ENCODE measurements at regions not wholly inside any gene's neighbourhood (a gene's known extent, or its start where the extent isn't known, plus 50 kb on each side); places are given as distances from the start of the nearest gene placed in this dataset.
A peak's percentile ranks its signal among the peaks of the same experiment; 100 is the strongest.

DNA sequence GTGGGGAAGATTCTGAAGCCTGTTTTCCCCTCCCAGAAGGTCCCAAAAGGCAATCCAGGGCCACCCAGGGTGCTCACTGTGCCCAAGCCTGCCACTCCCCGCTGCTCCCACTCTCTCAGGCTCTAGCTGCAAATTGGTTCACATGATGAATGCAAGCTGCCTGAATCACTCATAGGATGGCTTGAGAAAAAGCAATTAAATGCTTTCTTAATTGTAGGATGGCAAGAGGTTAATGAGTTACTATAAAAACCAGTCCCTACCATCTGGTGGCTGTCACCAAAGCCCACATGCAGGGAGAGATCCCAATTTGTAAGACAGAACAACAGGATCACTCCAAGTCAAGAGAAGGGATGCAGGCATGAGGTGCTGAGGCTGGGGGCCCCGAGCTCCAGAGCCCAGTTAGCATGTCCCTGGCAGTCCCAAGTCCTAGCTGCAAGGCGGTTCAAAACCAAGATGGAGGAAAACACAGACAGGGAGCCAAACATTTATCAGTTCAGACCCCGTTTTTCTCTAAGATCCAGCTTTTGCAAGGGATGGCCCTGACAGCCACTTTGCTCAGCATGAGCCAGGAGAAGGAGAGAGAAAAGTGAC is 207.1 kb downstream of the UACA start:
- DNase-seq (ENCODE audit: low read depth) = no peak

DNA sequence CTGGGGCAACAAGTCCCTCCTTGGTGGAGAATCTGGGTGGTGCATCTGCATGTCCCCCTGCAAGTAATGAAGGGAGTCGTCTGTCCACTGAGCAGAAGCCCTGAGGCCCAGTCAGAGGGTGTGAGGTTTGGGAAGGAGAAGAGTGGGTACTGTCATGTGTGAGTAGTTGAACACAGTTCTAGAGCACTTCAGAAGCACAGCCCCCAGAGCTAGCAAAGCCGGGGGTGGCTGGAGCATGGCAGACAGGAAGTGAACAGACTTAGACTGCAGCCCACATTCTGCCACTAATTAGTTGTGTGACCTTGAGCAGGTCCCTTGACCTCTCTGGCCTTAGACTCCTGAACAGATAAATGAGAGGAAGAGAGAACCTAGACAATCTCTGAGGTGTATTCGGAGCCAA is 207.6 kb downstream of the UACA start:
- no peak for DNase-seq (ENCODE audit: low read depth)

DNA sequence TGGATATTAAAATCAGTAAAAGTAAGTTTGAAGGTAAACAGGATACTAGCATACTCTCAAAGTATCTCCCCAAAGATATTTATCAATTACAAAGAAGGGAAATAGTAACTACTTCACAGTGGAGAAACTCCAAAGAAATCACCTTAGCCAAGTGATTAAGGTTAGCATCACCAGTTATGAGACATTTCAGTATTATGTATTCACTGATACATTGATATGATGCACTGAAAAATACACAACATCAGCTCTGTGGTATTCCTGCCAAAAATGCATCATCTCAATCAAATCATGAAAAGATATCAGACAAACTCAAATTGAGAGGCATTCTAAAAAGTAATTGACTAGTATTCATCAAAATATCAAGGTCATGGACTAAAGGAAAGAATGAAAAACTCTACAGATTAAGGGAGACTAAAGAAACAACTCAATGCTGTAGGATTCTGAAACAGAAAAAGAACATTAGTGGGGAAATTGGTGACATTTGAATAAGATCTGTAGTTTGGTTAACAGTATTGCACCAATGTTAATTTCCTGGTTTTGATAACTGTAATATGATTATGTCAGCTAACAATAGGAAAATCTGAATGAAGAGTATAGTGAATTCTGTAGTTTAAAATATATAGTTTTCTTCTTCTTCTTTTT is 215.4 kb downstream of the UACA start:
- DNase-seq (ENCODE audit: low read depth) = no peak

DNA sequence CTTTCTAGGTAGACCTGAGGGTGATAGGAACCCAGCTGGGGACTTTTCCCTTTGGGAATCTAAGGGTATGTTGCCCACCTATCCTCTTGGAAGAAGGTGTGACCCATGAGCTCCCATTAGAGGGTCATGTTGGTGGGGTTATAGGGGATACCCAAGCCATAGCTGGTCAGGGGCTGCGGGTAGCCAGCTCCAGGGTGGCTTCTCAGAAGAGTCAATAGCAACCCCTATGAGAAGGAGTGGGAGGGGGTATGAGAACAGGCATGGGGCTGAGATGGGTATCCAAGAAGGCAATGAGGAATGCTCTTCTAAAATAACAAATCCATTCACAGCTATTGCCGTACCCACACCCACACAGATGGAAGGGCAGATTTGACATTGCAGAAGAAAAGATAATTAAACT is 217.8 kb downstream of the UACA start:
- no peak for DNase-seq (ENCODE audit: low read depth)

DNA sequence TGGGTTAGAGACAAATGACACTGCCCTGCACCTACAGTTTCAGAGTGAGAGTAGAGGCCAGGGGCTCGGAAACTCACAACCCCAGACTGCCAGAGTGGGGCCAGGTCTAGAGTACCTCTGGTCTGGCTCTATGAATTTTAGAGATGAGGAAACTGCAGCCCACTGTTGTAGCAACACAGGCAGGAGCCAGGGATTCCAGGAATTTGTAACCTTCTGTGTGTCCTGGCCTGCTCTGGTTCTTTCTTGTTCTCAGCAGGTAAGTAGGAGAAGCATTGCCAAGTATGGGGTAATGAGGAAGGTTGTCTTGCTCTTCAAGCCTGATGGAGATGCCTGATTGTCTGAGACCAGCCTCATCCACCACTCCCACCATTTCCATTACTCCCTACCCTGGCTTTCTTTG is 221.8 kb downstream of the UACA start:
- no peak for DNase-seq (ENCODE audit: low read depth)

DNA sequence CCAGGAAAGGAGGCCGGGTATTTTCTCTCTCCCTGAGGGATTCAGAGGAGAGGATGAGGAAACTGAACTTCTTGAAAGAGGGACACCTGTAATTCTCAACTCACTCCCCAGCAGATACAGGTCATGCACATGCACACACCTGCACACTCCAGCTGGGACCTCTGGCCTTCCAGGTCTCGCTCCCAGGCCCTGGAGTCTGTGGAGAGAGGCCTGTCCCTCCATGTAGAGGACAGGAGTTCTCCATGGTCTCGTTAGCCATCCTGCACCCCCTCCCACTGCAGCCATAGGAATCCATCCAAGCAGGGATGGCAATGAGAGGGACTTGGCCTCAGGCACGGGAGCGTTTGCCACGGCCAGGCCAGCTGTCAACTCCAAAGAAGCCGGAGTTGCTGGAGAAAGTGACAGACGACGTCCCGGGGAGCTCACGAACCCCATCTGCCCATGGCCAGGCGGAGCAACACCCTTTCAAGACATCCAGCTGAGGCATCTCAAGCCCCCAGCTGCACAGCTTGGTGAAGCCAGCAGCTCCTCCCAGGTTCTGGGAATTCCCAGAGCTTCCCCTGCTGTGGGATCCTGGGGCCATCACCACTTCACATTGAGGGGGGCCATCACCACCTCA is 223.3 kb downstream of the UACA start:
- DNase-seq (ENCODE audit: low read depth) = no peak

DNA sequence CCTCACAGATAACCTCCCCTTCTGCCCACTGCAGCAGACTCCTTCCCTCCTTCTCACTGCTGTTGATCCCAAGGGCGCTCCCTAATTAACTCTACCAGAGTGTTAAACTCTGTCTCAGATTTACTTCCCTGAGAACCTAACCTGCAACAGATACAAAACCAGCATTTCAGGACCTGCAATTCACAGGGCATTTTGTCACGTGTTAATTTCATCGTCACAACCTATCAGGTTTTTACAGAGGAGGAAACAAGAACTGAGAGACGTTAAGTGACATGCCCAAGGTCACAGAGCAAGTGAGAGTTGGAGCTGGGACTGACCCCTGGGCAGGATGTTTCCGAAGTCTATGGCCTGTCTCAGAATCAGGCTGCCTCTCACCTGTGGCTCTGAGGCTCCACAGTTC is 223.9 kb downstream of the UACA start:
- DNase-seq (ENCODE audit: low read depth) = no peak

DNA sequence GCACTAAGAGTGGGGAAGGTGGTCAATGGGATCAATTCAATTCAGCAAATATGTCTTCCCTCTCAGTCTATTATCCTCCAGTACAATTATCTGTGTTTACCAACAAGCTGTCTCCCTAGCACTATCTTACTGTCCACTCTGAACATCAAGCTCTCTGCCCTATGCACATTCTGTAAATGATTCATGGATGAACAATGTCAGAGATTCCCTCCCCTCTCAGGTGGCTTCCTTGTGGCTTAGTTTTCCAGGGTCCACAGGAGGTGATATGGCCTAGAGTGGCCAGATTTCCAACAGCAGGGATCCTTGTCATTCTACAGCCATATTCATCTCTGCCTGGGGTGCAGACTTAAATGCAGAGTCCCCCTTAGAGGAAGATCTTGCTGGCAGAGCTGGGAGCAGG is 225.1 kb downstream of the UACA start:
- no peak for DNase-seq (ENCODE audit: low read depth)

DNA sequence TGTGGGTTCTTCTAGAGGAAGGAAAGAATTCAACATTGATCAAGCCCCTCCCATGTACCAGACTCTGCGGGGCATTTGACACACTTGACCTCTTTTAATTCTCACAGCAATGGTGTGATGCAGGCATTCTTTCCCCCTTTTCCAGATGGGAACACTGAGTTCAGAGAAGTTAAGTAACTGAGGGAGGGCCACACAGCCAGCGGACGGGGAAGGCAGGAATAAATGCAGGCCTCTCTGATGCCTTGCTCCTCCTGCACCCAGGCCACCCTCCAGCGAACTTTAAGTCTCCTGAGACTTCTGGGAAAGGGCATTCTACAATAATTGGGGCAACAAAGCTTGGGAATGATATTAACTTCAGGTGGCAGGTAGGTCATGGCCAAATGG is 227.4 kb downstream of the UACA start:
- DNase-seq (ENCODE audit: low read depth) = no peak

DNA sequence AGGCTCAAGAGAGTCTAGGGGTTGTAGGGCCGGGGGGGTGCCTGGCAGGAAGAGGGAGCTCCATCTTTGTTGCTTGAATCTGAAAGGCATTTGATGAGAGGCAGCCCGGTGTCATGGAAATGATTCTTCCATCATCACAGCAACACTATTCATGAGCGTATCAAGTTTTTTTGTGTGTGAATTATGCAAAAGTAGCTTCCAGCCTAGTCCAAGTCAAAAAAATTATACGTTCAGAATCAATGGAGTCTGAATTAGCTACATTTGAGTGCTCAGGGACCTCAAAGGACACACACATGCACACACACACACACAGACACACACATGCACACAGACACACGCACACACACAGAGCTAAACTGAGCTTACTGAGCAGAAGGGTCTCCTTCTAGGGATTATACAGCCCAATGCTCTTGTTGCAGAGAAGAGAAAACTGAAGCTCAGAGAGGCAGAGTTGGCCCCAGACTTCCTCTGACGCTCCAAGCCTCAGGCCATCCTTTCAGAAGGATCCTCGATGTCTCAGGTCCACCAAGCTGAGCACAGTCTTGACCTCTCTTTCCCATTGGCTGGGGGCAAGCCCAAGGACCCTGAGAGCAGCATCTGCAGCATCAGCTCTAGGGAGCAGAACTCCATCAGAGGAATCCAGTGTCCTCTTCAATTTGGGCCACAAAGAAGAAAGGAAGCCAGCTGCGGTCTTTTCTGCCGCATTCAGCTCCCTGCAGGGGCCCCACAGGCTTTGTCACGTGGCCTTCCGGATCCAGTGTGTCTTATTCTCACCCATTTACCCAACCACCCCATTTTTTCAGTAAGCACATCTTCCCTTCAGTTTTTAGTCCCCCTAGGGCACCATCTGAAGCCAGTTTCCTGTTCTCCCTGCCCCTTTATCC is 228.0 kb downstream of the UACA start:
- DNase-seq (ENCODE audit: low read depth) = peak; percentile 27

DNA sequence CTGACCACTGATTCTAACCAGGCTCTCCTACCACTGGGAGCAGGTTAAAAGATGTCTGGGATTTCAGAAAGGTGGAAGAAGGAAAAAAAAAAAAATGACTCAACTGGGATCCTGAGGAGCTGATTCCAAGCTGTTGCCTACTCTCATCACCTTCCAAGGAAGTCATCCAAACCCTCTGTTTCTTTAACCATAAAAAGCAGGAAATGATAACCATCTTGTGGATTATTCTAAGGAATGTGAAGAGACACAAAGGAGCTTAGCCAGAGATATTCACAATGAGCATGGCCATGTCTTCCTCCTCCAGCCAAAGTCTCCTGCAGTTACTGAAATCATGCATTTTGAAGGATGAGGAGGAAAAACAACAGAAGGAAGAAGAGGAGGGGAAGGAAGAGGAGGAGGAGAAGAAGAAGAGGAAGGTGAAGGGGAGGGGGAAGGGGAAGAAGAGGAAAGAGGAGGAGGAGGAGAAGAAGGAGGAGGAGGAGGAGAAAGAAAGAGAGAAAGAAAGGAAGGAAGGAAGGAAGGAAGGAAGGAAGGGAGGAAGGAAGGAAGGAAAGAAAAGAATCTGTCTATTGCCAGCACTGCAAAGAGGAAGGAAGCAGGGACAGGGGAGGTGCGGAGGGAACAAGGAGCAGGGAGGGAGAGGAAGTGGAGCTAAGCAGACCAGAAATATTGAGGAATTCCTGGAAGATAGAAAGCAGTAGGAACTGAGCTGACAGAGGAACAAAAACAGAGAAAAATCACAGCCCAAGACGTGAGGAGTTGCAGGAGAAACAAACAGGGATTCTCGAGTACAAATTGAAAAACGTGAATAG is 229.2 kb downstream of the UACA start:
- DNase-seq (ENCODE audit: low read depth) = no peak

DNA sequence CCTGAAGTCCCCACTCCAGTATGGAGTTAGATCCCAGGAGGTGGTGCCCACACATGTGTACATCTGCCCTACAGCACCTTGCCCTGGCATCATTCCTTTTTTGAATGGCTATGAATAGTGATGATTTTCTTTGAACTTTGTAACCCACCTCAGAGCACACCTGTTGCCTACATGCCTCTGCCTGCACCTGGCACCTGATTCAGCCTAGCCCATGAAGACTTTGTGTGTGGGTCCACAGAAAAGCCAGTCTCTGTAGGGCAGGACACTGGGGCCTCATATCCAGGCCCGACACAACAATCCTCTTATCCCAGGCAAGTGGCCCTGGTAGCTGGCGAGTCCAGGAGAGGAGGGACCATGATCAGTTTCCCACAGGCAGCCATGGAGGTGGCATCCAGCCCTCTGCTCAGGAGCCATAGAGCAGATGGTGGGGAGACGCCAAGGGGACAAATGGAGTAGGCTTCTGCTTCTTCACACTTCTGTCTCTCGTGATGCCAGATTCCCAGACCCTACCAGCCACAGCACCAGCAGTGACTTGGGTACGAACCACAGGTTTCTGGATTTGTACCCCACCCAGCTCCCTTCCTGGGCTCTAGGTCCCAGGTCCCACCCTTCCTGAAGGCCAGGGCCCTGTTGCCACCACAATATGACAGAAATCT is 230.7 kb downstream of the UACA start:
- DNase-seq (ENCODE audit: low read depth) = no peak

DNA sequence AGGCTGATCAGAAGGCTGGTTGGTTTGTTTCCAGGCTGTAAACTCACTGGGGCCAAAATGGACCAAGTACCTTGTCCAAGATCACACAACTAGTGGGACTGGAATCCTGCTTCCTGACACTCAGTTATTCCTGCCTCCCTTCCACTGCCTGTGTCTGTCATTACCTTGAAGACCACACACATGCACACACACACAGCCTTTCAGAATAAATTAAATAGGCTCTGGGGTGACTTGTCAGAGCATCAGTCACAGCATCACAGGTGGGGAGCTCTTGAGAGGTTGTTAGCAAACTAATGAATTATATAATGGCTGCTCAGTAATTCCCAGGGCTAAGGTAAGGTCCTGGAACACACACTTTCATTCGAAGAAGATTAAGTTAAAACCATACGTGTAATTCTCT is 231.8 kb downstream of the UACA start:
- no peak for DNase-seq (ENCODE audit: low read depth)

DNA sequence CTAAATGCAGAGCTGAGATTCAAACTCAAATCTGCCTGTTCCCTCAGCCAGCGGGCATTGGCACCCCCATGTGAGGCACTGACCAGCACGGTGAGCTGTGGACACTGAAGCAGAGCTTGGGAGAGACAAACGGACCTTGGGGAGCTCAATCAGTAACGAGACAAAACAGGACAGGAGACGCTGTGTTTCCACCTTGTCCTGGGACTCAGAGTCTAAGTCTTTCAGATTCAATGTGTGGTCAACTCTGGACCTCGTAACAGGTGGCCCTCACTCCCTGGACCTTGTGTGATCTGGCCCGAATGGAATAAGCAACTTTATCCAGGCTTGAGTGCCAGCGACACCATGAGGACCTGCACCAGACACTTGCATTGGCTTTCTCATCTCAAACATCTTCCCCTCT is 232.5 kb downstream of the UACA start:
- no peak for DNase-seq (ENCODE audit: low read depth)

DNA sequence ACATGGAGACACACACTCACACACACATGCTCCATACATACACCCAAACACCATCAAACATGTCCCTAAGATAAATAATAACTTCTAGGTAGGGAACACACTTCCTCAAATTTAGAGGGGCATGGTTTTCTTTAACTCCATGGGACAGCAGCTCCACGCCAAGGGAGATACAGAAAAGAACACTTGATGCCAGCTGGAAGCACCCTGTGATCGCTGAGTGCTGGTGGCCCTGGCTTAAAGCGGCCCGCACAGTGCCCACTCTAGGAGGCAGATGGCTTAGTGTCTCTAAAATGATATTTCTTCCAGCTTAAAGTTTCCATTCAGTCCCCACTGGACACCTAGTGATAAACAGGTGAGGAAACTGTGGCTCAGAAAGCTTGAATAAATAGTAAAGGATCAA is 232.9 kb downstream of the UACA start:
- no peak for DNase-seq (ENCODE audit: low read depth)

DNA sequence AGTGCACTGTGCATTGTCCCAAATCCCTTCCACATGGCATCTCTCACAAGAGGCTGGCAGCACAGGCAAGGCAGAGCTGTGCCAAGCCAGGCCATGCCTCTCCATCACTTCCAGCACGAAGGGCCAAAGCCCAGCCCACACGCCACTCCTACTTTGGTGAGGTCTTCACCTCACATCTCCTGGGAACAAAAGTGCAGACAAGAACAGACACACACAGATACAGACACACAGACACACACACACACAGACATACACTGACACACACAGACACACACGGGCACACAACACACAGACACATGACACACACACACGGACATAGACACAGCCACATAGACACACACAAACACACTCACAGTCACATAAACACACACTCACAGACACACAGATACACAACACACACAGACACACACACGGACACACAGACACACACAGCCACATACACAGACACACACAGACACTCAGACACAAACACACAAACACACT is 233.3 kb downstream of the UACA start:
- no peak for DNase-seq (ENCODE audit: low read depth)

DNA sequence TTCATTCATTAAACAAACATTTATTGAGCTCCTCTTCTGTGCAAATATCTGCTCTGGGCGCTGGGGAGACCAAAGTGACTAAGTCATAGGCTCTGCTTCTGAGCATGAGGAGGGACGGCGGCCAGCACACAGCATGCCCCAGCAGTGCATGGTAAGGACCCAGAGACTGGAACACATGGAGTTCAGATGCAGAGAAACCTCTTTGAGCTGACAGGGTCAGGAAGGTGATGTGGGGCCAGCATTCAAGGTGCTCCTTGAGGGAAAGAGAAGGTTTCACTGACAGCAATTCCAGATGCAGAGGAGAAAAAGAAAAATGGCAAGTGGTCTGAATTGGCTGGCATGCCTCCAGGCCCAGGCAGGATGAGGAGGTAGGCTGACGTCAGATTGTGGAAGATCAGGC is 234.5 kb downstream of the UACA start:
- no peak for DNase-seq (ENCODE audit: low read depth)

DNA sequence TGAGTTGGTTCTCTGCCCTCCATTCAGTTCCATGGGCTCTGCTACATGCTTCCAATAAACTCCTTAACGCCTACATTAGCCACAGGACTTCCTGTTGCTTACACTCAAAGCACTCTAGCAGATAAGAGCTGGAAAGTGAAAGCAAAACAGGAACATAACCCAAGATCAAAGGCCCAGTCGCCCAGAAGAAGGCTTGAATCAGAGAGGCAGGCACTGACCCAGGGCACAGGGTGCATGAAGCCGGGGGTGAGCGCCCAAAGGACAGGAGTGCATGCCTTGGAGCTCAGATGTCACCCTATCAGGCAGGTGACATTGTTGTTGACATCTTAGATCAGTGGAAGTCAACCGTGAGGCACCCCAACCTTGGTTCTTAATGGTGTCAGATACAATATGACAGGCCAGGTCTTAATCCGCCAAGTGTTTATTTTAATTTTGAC is 235.1 kb downstream of the UACA start:
- DNase-seq (ENCODE audit: low read depth) = peak; percentile 31

DNA sequence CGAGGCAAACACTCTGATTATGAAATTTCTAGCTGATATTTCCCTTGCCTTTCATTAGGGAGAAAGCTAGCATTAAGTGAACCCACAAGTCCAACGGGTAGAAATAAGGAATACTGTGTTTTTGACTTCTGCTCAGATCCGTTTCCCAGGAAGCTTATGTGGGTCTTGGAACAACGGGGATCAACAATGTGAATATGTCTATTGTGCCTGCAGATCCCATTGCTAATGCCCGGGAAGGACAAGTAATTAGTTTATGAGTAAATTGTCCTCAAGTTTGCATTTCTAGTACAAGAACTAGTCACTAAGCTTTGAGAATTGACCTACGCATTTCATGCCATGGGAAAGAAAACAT is 236.4 kb downstream of the UACA start:
- DNase-seq (ENCODE audit: low read depth) = no peak

DNA sequence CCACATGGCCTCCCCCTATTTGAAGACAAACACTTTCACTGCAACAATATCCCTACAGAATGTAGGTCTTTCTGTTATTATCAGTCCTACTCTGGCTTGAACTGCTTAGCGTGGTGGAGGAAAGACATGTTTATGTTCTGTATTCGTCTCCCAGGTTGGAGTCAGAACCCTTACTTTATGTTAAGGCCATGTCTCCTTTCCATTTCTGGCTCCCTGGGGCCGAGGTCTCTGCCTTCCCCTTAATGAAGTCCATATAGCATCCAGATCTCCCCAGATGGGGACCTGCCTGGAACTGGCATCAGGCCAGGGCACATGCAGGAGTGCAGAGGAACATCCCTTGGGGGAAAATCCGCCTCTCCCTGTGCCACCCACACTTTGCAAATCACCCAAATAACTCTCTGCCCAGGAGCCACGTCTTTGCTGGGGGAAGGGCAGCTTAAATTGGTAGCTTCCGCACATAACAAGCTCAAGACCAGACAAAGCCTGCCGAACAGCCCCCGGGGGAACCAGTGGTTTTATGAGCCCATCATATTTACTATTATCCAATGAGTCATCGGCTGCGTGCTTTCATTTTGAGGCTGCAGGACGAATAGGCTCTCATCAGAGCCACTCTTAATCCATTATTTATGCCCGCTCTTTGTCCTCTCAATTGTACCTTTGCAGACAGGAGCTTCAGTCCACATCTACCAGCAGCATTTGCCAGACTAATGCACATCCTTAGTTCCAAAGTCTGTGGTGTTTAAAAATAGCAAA is 237.0 kb downstream of the UACA start:
- no peak for DNase-seq (ENCODE audit: low read depth)

DNA sequence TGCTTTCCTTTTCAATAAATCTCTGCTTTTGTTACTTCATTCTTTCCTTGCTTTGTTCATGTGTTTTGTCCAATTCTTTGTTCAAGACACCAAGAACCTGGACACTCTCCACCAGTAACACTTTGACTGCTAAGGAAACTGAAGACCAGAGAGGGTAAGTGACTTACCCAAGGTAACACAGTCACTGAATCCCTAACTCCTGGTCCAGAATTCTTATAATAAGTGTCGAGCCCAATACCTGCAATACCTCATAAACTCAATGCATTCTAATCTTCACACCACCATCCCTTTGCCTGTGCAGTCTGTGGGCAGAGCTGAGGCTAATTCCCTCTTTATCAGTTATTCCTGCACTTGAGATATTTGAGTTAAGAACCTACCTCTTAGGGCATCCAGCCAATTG is 237.8 kb downstream of the UACA start:
- no peak for DNase-seq (ENCODE audit: low read depth)
